HG03039 (cell line): ENCODE measurements at regions not wholly inside any gene's neighbourhood (a gene's known extent, or its start where the extent isn't known, plus 50 kb on each side); places are given as distances from the start of the nearest gene placed in this dataset.

ENCODE experiments used
- ATAC-seq: cut with Tn5 transposase; IDR thresholded peaks from one replicate; pipeline ENCODE4 v1.9.1; 2021; ENCODE audit warnings: mild to moderate bottlenecking, moderate library complexity; ENCODE audit not compliant: unreplicated experiment

GRCh38 chr3:55183201-55183600 lies 255.3 kb upstream of the LRTM1 start:
- ATAC-seq: no peak

GRCh38 chr3:55180936-55181535 lies 253.2 kb upstream of the LRTM1 start:
- no peak for ATAC-seq

DNA sequence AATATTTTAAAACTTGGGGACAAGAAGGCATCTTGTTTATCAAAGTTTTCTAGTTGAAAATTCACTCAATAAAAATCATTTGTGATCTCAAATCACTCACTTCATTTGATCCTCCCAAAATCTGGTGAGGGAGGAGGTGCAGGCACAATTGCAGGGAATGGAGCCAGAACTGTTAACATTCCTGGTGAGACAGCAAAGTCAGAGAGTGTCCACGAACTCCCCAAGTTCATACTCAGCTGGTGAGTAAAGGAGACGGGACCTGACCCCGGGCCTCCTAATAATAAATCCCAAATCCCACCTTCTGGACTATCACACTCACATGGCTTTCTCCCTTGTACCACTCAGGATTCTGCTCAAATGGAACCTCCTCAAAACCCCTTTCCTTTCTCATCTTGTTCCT lies 252.3 kb upstream of the LRTM1 start:
- ATAC-seq: no peak

DNA sequence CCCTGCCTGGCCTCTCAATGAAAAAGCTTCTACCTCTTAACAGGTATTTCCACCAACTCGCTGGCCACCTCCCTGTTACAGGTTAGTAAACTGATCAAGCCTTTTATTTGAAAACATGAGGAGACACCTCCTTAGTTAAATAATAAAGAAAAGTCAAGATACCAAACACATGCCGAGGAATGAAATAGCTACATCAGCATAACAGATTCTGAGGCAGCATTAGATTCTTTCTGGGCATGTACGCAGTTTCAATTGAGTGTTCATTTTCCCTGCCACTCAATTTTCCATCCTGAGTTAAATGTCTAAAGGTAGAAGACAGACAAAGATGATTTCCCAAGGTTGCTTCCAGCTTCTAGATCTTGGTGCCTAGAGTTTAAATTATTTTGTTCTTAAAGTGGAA lies 250.5 kb upstream of the LRTM1 start:
- no peak for ATAC-seq

GRCh38 chr3:55177749-55178148 lies 249.9 kb upstream of the LRTM1 start:
- no peak for ATAC-seq

DNA sequence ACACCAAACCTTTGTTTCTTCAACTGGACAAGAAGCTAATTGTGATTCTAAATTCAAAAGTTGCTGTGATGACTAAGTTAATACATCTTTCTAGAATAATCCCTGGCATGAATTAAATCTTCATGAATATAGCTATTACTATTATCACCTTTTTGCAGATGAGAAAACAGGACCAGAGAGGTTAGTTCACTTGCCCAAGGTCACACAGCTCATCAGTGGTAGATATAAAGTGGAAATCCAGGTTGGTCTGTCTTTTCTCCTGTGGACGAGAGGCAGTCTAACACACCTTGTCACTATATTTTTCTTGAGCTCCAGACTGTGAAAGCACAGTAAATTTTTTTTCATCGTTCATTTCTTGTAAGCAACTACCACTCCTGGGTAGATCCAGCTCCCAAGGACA lies 247.6 kb upstream of the LRTM1 start:
- no peak for ATAC-seq

DNA sequence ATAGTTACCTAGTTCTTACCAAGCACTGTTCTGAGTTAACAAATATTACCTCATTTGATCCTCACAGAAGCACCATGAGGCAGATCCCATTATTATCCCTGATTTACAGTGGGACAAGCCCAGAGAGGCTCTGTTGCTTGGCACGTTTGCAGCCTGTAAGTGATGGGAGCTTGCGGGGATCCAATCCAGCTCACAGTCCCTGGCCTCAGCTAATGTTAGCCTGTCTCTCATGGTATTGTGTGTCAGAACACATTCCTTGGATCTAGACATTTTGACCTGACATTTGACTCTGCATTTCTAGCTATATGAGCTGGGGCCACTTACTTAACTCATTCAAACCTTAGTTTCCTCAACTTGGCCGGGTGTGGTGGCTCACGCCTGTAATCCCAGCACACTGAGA lies 246.9 kb upstream of the LRTM1 start:
- ATAC-seq: no peak

- no peak for ATAC-seq
Observed at GRCh38 chr3:55173504-55173903, 245.6 kb upstream of the LRTM1 start.

- ATAC-seq: no peak
Observed at GRCh38 chr3:55172913-55173312, 245.1 kb upstream of the LRTM1 start.

DNA sequence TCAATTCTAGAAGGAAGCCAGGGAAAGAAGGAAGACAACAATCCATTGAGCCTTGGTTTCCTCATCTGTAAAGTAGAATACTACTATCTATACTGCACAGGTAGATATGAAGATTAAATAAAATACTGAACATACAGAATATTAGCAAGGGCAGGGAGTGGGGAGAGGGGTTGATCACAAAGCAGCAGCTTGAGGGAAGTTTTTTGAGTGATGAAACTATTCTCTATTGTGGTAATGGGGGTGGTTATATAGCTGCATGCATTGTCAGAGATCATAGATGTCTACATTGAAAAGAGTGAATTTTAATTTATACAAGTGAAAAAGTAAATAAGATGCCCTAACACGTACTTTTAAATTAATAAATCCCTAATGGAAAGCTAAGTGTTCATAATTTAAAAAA lies 242.6 kb upstream of the LRTM1 start:
- ATAC-seq: no peak

- ATAC-seq: no peak
Observed at GRCh38 chr3:55169608-55170072, 241.8 kb upstream of the LRTM1 start.

GRCh38 chr3:55169161-55169560 lies 241.3 kb upstream of the LRTM1 start:
- no peak for ATAC-seq

DNA sequence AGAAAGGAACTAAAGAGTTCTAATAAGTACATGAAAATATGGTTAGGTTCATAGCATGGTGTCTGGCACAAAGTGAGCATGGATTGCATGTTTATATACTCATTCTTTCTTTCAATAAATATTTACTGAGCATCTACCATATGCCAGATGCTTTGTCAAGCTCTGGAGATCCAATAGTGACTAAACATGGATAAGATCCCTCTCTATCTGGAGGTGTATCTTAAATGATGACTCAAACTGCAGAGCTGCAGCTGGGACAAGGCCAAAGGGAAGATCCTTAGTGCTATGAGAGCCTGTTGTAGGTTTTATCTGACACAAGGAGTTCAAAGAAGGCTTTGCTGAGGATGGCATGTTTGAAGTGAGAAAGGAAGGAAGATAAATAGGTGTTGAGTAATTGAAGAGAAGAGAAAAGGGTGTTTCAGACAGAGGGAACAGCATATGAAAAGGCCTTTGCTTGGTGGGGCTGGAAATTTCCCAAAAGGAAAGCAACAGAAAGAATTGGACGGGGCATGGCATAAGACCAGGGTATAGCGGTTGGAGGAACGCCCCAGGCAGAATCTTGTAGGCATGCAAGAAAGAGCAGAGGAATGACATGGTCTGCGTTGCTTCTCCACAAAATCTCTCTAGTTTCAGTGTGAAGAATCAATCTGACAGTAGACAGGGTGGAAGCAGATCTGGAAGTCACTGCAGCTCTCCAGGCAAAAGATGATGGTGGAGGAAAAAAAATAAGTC lies 239.9 kb upstream of the LRTM1 start:
- ATAC-seq: no peak

- ATAC-seq: no peak
Observed at GRCh38 chr3:55166576-55167555, 239.0 kb upstream of the LRTM1 start.

DNA sequence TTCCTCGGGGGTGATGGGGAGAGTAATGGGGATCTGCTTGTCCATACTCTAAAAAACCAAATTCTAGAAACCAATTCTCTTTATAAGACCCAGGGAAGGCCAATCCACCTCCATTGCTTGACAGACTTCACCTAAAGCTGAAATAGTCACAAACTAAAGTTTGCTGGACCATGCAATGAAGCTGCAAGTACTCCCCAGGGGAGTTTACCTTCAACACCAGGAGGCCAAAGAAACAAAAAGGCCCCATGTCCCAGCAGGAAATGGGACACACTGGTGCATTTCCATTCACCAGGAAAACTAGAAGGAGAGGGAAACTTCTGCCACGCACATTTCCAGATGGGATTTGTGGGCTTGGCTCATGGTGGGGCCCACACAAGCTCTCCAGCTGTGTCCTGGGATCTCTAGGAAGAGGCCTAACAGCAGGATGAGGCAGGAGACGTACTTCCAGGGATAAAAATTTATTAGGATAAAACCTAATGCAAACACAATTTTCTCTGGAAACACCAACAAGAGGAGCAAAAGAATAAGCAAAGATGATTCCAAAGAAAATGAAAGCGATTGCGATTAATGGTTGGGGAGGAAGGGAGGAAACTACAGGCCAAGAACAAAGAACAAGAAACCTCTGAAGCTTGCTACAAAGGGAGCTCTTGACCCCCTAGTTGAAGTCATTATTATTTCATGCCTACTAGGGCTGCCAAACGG lies 238.0 kb upstream of the LRTM1 start:
- no peak for ATAC-seq

GRCh38 chr3:55165278-55165677 lies 237.4 kb upstream of the LRTM1 start:
- no peak for ATAC-seq

- no peak for ATAC-seq
Observed at GRCh38 chr3:55164876-55165275, 237.0 kb upstream of the LRTM1 start.

GRCh38 chr3:55164191-55164590 lies 236.3 kb upstream of the LRTM1 start:
- ATAC-seq: no peak

- no peak for ATAC-seq
Observed at GRCh38 chr3:55163421-55163820, 235.6 kb upstream of the LRTM1 start.

DNA sequence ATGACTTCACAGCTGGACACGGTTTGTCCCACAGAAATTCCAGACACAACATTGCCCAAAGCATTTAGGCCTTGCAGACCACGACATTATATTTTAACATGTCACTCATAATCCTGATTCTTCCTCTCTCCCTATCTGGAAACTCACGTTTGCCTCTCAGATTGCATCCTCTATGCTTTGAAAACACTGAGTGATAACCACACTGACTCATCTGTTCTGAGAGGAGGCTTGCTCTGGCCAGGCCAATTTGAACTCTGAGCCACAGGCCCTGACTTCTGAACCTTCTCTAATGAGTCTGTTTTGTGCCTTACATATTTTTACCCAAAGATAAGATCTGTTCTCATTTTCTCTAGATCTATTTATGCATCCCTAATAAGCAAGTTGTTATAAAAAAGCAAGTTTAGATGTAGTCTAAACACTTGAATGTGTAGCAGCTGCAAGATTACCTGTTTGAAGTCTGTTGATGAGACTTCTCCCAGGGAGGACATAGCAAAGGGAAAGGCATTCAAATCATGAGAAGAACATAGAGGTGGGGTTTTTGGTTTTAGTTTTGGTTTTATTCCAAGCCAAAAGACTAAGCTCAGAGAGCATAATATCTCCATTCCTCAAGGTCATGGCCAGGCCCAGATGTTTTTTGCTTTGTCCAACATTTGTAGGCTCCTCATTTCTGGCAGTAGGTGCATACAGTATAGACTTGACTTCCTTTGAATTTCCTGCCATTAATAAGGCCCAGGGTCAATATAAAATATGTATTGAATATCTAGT lies 234.4 kb upstream of the LRTM1 start:
- ATAC-seq: no peak
